ENCODE measurements at regions not wholly inside any gene's neighbourhood (a gene's known extent, or its start where the extent isn't known, plus 50 kb on each side); places are given as distances from the start of the nearest gene placed in this dataset.

DNA sequence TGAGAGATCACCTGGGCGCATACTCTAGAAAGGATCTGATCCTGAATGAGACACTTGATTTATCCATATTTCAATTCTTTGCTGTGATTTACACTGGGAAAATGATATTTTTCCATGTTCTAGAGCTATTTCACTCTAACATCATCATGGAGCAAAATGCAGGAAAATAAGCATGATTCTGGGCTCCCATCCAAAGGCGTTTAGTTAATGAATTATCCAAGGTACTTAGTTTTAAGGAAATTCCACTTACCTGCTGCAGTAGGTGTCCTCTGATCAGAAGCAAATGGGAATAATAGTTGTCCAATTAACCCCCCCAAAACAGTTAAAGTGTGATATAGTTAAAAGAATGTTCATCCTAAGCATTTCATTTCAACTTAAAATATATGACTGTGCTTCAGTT is 204.5 kb upstream of the PRKD1 start:
- H2AFZ ChIP-seq (ENCODE audit: insufficient read depth, low read length, poor library complexity) = no peak overlapping the region
- H4K8ac ChIP-seq (ENCODE audit: low read depth, low read length) = no peak overlapping the region
- no peak overlapping the region for H4K12ac ChIP-seq (ENCODE audit: low read depth, low read length)
- H3K23ac ChIP-seq (ENCODE audit: low read length) = no peak overlapping the region
- no peaks in the 10 kb centered on the region for H3K27me3 ChIP-seq (ENCODE audit: insufficient read depth, low read length)
- H3K4me3 ChIP-seq (ENCODE audit: low read depth, low read length) = no peak overlapping the region
- no peaks in the 10 kb centered on the region for H3K36me3 ChIP-seq (ENCODE audit: control insufficient read depth in 1 of 2, insufficient read depth in 2 of 2, low read length in 2 of 2)
- H3K9ac ChIP-seq (ENCODE audit: low read length) = no peak overlapping the region
- no CpG with 5 or more reads among the region's 2 CpGs for WGBS (ENCODE audit: extremely low coverage, insufficient coverage, insufficient read length)
- H3K4ac ChIP-seq (ENCODE audit: low read depth, low read length) = no peak overlapping the region
- no peak overlapping the region for H2BK12ac ChIP-seq (ENCODE audit: low read length)
- H3K4me2 ChIP-seq (ENCODE audit: low read length) = no peak overlapping the region
- H4K91ac ChIP-seq (ENCODE audit: low read depth, low read length) = no peak overlapping the region
- no peak overlapping the region for H3K27ac ChIP-seq (ENCODE audit: low read depth, low read length)
- H3K18ac ChIP-seq (ENCODE audit: low read length) = no peak overlapping the region
- no peak overlapping the region for H2BK5ac ChIP-seq (ENCODE audit: low read depth, low read length, poor library complexity)
- H3K9me3 ChIP-seq (ENCODE audit: insufficient read depth, low read depth, low read length) = no peaks in the 10 kb centered on the region
- H3K4me1 ChIP-seq (ENCODE audit: control insufficient read depth in 1 of 2, insufficient read depth in 2 of 2, low read length in 2 of 2) = no peaks in the 10 kb centered on the region
- H3K79me2 ChIP-seq (ENCODE audit: control insufficient read depth, insufficient read depth, low read length, poor library complexity) = no peaks in the 10 kb centered on the region
- no peaks in the 10 kb centered on the region for H3K79me1 ChIP-seq (ENCODE audit: low read length)
- H2BK120ac ChIP-seq (ENCODE audit: insufficient read depth, low read length, poor library complexity) = no peak overlapping the region
- no peak overlapping the region for H2AK5ac ChIP-seq (ENCODE audit: low read length)
- DNase-seq = no peak
- no peak overlapping the region for H3K14ac ChIP-seq (ENCODE audit: low read length)

- Histone ChIP-seq H3K14ac (ENCODE audit: low read length) (no peak overlapping the region), H3K23ac (ENCODE audit: low read length) (no peak overlapping the region), H2AFZ (ENCODE audit: insufficient read depth, low read length, poor library complexity) (no peak overlapping the region), H2BK120ac (ENCODE audit: insufficient read depth, low read length, poor library complexity) (no peak overlapping the region), H3K79me1 (ENCODE audit: low read length) (no peaks in the 10 kb centered on the region), H3K4me2 (ENCODE audit: low read length) (no peak overlapping the region), H3K9ac (ENCODE audit: low read length) (no peak overlapping the region), H2AK5ac (ENCODE audit: low read length) (no peak overlapping the region), H3K4me3 (ENCODE audit: low read depth, low read length) (no peak overlapping the region), H3K79me2 (ENCODE audit: control insufficient read depth, insufficient read depth, low read length, poor library complexity) (no peaks in the 10 kb centered on the region), H2BK5ac (ENCODE audit: low read depth, low read length, poor library complexity) (no peak overlapping the region), H3K9me3 (ENCODE audit: insufficient read depth, low read depth, low read length) (no peaks in the 10 kb centered on the region), H3K4me1 (ENCODE audit: control insufficient read depth in 1 of 2, insufficient read depth in 2 of 2, low read length in 2 of 2) (no peaks in the 10 kb centered on the region), H4K91ac (ENCODE audit: low read depth, low read length) (no peak overlapping the region), H4K8ac (ENCODE audit: low read depth, low read length) (no peak overlapping the region), H3K36me3 (ENCODE audit: control insufficient read depth in 1 of 2, insufficient read depth in 2 of 2, low read length in 2 of 2) (no peaks in the 10 kb centered on the region), H2BK12ac (ENCODE audit: low read length) (no peak overlapping the region), H3K27ac (ENCODE audit: low read depth, low read length) (no peak overlapping the region), H3K18ac (ENCODE audit: low read length) (no peak overlapping the region), H3K27me3 (ENCODE audit: insufficient read depth, low read length) (no peaks in the 10 kb centered on the region), H4K12ac (ENCODE audit: low read depth, low read length) (no peak overlapping the region), H3K4ac (ENCODE audit: low read depth, low read length) (no peak overlapping the region)
- no CpG with 5 or more reads among the region's 5 CpGs for WGBS (ENCODE audit: extremely low coverage, insufficient coverage, insufficient read length)
- no peak for DNase-seq
Observed at GRCh38 chr14:30134936-30135335, 207.3 kb upstream of the PRKD1 start.

GRCh38 chr14:30138567-30138966 is 210.9 kb upstream of the PRKD1 start:
- no peak overlapping the region for H2AK5ac ChIP-seq (ENCODE audit: low read length)

GRCh38 chr14:30142216-30142615 is 214.6 kb upstream of the PRKD1 start:
- Histone ChIP-seq H3K27me3 (ENCODE audit: insufficient read depth, low read length) (no peaks in the 10 kb centered on the region), H3K36me3 (ENCODE audit: control insufficient read depth in 1 of 2, insufficient read depth in 2 of 2, low read length in 2 of 2) (no peaks in the 10 kb centered on the region), H3K79me1 (ENCODE audit: low read length) (no peaks in the 10 kb centered on the region), H3K4me3 (ENCODE audit: low read depth, low read length) (no peak overlapping the region), H2AK5ac (ENCODE audit: low read length) (no peak overlapping the region), H3K18ac (ENCODE audit: low read length) (no peak overlapping the region), H2AFZ (ENCODE audit: insufficient read depth, low read length, poor library complexity) (no peak overlapping the region), H3K4me2 (ENCODE audit: low read length) (no peak overlapping the region), H3K14ac (ENCODE audit: low read length) (no peak overlapping the region), H4K8ac (ENCODE audit: low read depth, low read length) (no peak overlapping the region), H3K4ac (ENCODE audit: low read depth, low read length) (no peak overlapping the region), H4K91ac (ENCODE audit: low read depth, low read length) (no peak overlapping the region), H3K4me1 (ENCODE audit: control insufficient read depth in 1 of 2, insufficient read depth in 2 of 2, low read length in 2 of 2) (no peaks in the 10 kb centered on the region), H3K9ac (ENCODE audit: low read length) (no peak overlapping the region), H2BK5ac (ENCODE audit: low read depth, low read length, poor library complexity) (no peak overlapping the region), H4K12ac (ENCODE audit: low read depth, low read length) (no peak overlapping the region), H3K9me3 (ENCODE audit: insufficient read depth, low read depth, low read length) (peaks cover 5% of the 10 kb centered on the region), H2BK12ac (ENCODE audit: low read length) (no peak overlapping the region), H3K27ac (ENCODE audit: low read depth, low read length) (no peak overlapping the region), H2BK120ac (ENCODE audit: insufficient read depth, low read length, poor library complexity) (no peak overlapping the region), H3K23ac (ENCODE audit: low read length) (no peak overlapping the region), H3K79me2 (ENCODE audit: control insufficient read depth, insufficient read depth, low read length, poor library complexity) (no peaks in the 10 kb centered on the region)
- no peak for DNase-seq
- no CpG with 5 or more reads among the region's 1 CpG for WGBS (ENCODE audit: extremely low coverage, insufficient coverage, insufficient read length)

More at GRCh38 chr14:30138567-30138966, 210.9 kb upstream of the PRKD1 start:
- H3K27me3 ChIP-seq (ENCODE audit: insufficient read depth, low read length) = no peaks in the 10 kb centered on the region
- H3K23ac ChIP-seq (ENCODE audit: low read length) = no peak overlapping the region
- H4K8ac ChIP-seq (ENCODE audit: low read depth, low read length) = no peak overlapping the region
- H4K91ac ChIP-seq (ENCODE audit: low read depth, low read length) = no peak overlapping the region
- H3K4ac ChIP-seq (ENCODE audit: low read depth, low read length) = no peak overlapping the region
- H3K4me3 ChIP-seq (ENCODE audit: low read depth, low read length) = no peak overlapping the region
- no peaks in the 10 kb centered on the region for H3K79me2 ChIP-seq (ENCODE audit: control insufficient read depth, insufficient read depth, low read length, poor library complexity)
- no peak overlapping the region for H2AFZ ChIP-seq (ENCODE audit: insufficient read depth, low read length, poor library complexity)
- no peaks in the 10 kb centered on the region for H3K79me1 ChIP-seq (ENCODE audit: low read length)
- no peak overlapping the region for H3K9ac ChIP-seq (ENCODE audit: low read length)
- H3K4me1 ChIP-seq (ENCODE audit: control insufficient read depth in 1 of 2, insufficient read depth in 2 of 2, low read length in 2 of 2) = no peaks in the 10 kb centered on the region
- no peak for DNase-seq
- no peak overlapping the region for H2BK12ac ChIP-seq (ENCODE audit: low read length)
- WGBS (ENCODE audit: extremely low coverage, insufficient coverage, insufficient read length) = no CpG with 5 or more reads among the region's 1 CpG
- H3K27ac ChIP-seq (ENCODE audit: low read depth, low read length) = no peak overlapping the region
- H3K9me3 ChIP-seq (ENCODE audit: insufficient read depth, low read depth, low read length) = no peaks in the 10 kb centered on the region
- no peak overlapping the region for H3K4me2 ChIP-seq (ENCODE audit: low read length)
- H2BK120ac ChIP-seq (ENCODE audit: insufficient read depth, low read length, poor library complexity) = no peak overlapping the region
- H3K36me3 ChIP-seq (ENCODE audit: control insufficient read depth in 1 of 2, insufficient read depth in 2 of 2, low read length in 2 of 2) = no peaks in the 10 kb centered on the region
- no peak overlapping the region for H2BK5ac ChIP-seq (ENCODE audit: low read depth, low read length, poor library complexity)
- no peak overlapping the region for H4K12ac ChIP-seq (ENCODE audit: low read depth, low read length)
- no peak overlapping the region for H3K14ac ChIP-seq (ENCODE audit: low read length)
- no peak overlapping the region for H3K18ac ChIP-seq (ENCODE audit: low read length)
